ENCODE measurements at regions not wholly inside any gene's neighbourhood (a gene's known extent, or its start where the extent isn't known, plus 50 kb on each side); places are given as distances from the start of the nearest gene placed in this dataset.

GRCh38 chr6:41404182-41404845, 68.9 kb downstream of the NCR2 start:
- no peak for DNase-seq (ENCODE audit: low spot score)

GRCh38 chr6:41405941-41406727, 70.7 kb downstream of the NCR2 start:
- DNase-seq (ENCODE audit: low spot score) = no peak

GRCh38 chr6:41406728-41407489, 71.5 kb downstream of the NCR2 start:
- no peak for DNase-seq (ENCODE audit: low spot score)

GRCh38 chr6:41408576-41408975, 73.2 kb downstream of the NCR2 start:
- DNase-seq (ENCODE audit: low spot score) = no peak

GRCh38 chr6:41408982-41409381, 73.6 kb downstream of the NCR2 start:
- no peak for DNase-seq (ENCODE audit: low spot score)

- no peak for DNase-seq (ENCODE audit: low spot score)
Measured at GRCh38 chr6:41409489-41409888, 74.1 kb downstream of the NCR2 start.

- no peak for DNase-seq (ENCODE audit: low spot score)
Measured at GRCh38 chr6:41411961-41412360, 76.6 kb downstream of the NCR2 start.

GRCh38 chr6:41413250-41413649, 77.8 kb downstream of the NCR2 start:
- DNase-seq (ENCODE audit: low spot score) = no peak

- DNase-seq (ENCODE audit: low spot score) = no peak
Measured at GRCh38 chr6:41416501-41416837, 81.1 kb downstream of the NCR2 start.

- no peak for DNase-seq (ENCODE audit: low spot score)
Measured at GRCh38 chr6:41418741-41419140, 83.3 kb downstream of the NCR2 start.

- DNase-seq (ENCODE audit: low spot score) = no peak
Measured at GRCh38 chr6:41419385-41419784, 84.0 kb downstream of the NCR2 start.

GRCh38 chr6:41420186-41420585, 84.8 kb downstream of the NCR2 start:
- DNase-seq (ENCODE audit: low spot score) = no peak

GRCh38 chr6:41422161-41422560, 86.8 kb downstream of the NCR2 start:
- no peak for DNase-seq (ENCODE audit: low spot score)

GRCh38 chr6:41423002-41423401, 87.6 kb downstream of the NCR2 start:
- DNase-seq (ENCODE audit: low spot score) = no peak

- peak; percentile 87 for DNase-seq (ENCODE audit: low spot score)
Measured at GRCh38 chr6:41424370-41425058, 89.1 kb downstream of the NCR2 start.

- DNase-seq (ENCODE audit: low spot score) = no peak
Measured at GRCh38 chr6:41425511-41425910, 90.1 kb downstream of the NCR2 start.

GRCh38 chr6:41426438-41426851, 91.0 kb downstream of the NCR2 start:
- no peak for DNase-seq (ENCODE audit: low spot score)

GRCh38 chr6:41426888-41427641, 91.7 kb downstream of the NCR2 start:
- no peak for DNase-seq (ENCODE audit: low spot score)

GRCh38 chr6:41427642-41428335, 92.4 kb downstream of the NCR2 start:
- no peak for DNase-seq (ENCODE audit: low spot score)

- no peak for DNase-seq (ENCODE audit: low spot score)
Measured at GRCh38 chr6:41428336-41428995, 93.1 kb downstream of the NCR2 start.
